ENCODE measurements at regions not wholly inside any gene's neighbourhood (a gene's known extent, or its start where the extent isn't known, plus 50 kb on each side); places are given as distances from the start of the nearest gene placed in this dataset.

GRCh38 chr14:101405171-101405883, 156.0 kb upstream of the DIO3 start:
- no peak for DNase-seq (ENCODE audit: low spot score)

- DNase-seq (ENCODE audit: low spot score) = no peak
Observed at GRCh38 chr14:101406921-101407320, 154.4 kb upstream of the DIO3 start.

- DNase-seq (ENCODE audit: low spot score) = no peak
Observed at GRCh38 chr14:101407328-101407727, 154.0 kb upstream of the DIO3 start.

- DNase-seq (ENCODE audit: low spot score) = no peak
Observed at GRCh38 chr14:101408077-101408831, 153.0 kb upstream of the DIO3 start.

GRCh38 chr14:101409006-101409543, 152.2 kb upstream of the DIO3 start:
- DNase-seq (ENCODE audit: low spot score) = no peak

GRCh38 chr14:101410126-101410525, 151.2 kb upstream of the DIO3 start:
- DNase-seq (ENCODE audit: low spot score) = no peak

GRCh38 chr14:101411151-101411550, 150.1 kb upstream of the DIO3 start:
- no peak for DNase-seq (ENCODE audit: low spot score)

- no peak for DNase-seq (ENCODE audit: low spot score)
Observed at GRCh38 chr14:101411779-101412178, 149.5 kb upstream of the DIO3 start.

GRCh38 chr14:101412739-101413138, 148.6 kb upstream of the DIO3 start:
- no peak for DNase-seq (ENCODE audit: low spot score)

- no peak for DNase-seq (ENCODE audit: low spot score)
Observed at GRCh38 chr14:101417434-101417833, 143.9 kb upstream of the DIO3 start.

GRCh38 chr14:101418601-101419000, 142.7 kb upstream of the DIO3 start:
- DNase-seq (ENCODE audit: low spot score) = no peak

GRCh38 chr14:101426466-101426865, 134.8 kb upstream of the DIO3 start:
- DNase-seq (ENCODE audit: low spot score) = no peak

- DNase-seq (ENCODE audit: low spot score) = no peak
Observed at GRCh38 chr14:101428409-101428808, 132.9 kb upstream of the DIO3 start.

GRCh38 chr14:101435546-101435945, 125.7 kb upstream of the DIO3 start:
- DNase-seq (ENCODE audit: low spot score) = no peak

GRCh38 chr14:101439023-101439422, 122.3 kb upstream of the DIO3 start:
- DNase-seq (ENCODE audit: low spot score) = no peak

- no peak for DNase-seq (ENCODE audit: low spot score)
Observed at GRCh38 chr14:101440496-101440895, 120.8 kb upstream of the DIO3 start.

GRCh38 chr14:101441710-101442109, 119.6 kb upstream of the DIO3 start:
- no peak for DNase-seq (ENCODE audit: low spot score)

GRCh38 chr14:101442451-101442850, 118.8 kb upstream of the DIO3 start:
- DNase-seq (ENCODE audit: low spot score) = no peak

- no peak for DNase-seq (ENCODE audit: low spot score)
Observed at GRCh38 chr14:101444116-101444515, 117.2 kb upstream of the DIO3 start.

GRCh38 chr14:101445278-101445677, 116.0 kb upstream of the DIO3 start:
- no peak for DNase-seq (ENCODE audit: low spot score)

GRCh38 chr14:101446387-101446969, 114.8 kb upstream of the DIO3 start:
- no peak for DNase-seq (ENCODE audit: low spot score)

GRCh38 chr14:101449114-101449513, 112.2 kb upstream of the DIO3 start:
- DNase-seq (ENCODE audit: low spot score) = no peak

- DNase-seq (ENCODE audit: low spot score) = no peak
Observed at GRCh38 chr14:101451166-101451565, 110.1 kb upstream of the DIO3 start.

Measured in hematopoietic multipotent progenitor cell treated with erythropoietin and hydrocortisone succinate and interleukin-3 and kit ligand, for 15 days (in vitro differentiated cells).